A549 (cell line): ENCODE measurements at regions not wholly inside any gene's neighbourhood (a gene's known extent, or its start where the extent isn't known, plus 50 kb on each side); places are given as distances from the start of the nearest gene placed in this dataset.

Experiments
- ATAC-seq, 2 experiments: fragments of 200-7000 bp in 1 of 2; fragments of >200 bp in 1 of 2; cut with Nextera tagmentation in 1 of 2; cut with Tn5 transposase in 1 of 2; 3 replicates each; pipeline versions ENCODE4 v1.8.0 to v1.9.1; 2018 to 2020; ENCODE audit warnings: mild to moderate bottlenecking in 1 of 2, moderate library complexity in 1 of 2
- CTCF ChIA-PET: fragments of 300-600 bp; sonication (Branson Sonifier 250); formaldehyde crosslinking; extraction: SDS; loops from one replicate; lab custom pipeline; 2021; ENCODE audit warnings: antibody characterized with exemption, inconsistent platforms; lab: Yijun Ruan, JAX
- POLR2A ChIA-PET: fragments of 350-600 bp; formaldehyde crosslinking; extraction: SDS; loops from one replicate; lab custom pipeline; 2021; ENCODE audit warnings: antibody characterized with exemption, inconsistent platforms; lab: Yijun Ruan, JAX
- DNase-seq, 2 experiments: peaks; one replicate each; pipeline versions ENCODE4 v3.0.0 to v3.0.0-alpha.2; 2011 to 2016; ENCODE audit warnings: low read depth in 1 of 2, low spot score in 1 of 2
- FAIRE-seq: peaks from 2 replicates; lab custom pipeline; 2011; peaks lifted over from hg19 to GRCh38; lab: Jason Lieb, UNC
- H3K27ac ChIP-seq, 2 experiments: fragments of >200 bp; sonication (Bioruptor Twin); formaldehyde crosslinking; 3 replicates each; pipeline ENCODE4 v1.5.1; 2016 to 2017
- H3K4me1 ChIP-seq: fragments of >200 bp; sonication (Bioruptor Twin); formaldehyde crosslinking; 3 replicates; pipeline ENCODE4 v1.6.1; 2016
- H3K4me2 ChIP-seq: fragments of >200 bp; sonication (Bioruptor Twin); formaldehyde crosslinking; 3 replicates; pipeline ENCODE4 v1.6.1; 2016
- H3K4me3 ChIP-seq: fragments of >200 bp; sonication (Bioruptor Twin); formaldehyde crosslinking; 3 replicates; pipeline ENCODE4 v1.5.1; 2016
- H3K9me3 ChIP-seq: fragments of >200 bp; sonication (Bioruptor Twin); formaldehyde crosslinking; 3 replicates; pipeline ENCODE4 v1.6.1; 2016
- BHLHE40 ChIP-seq: IDR thresholded peaks from 2 replicates; pipeline ENCODE4 v1.6.1; 2012; ENCODE audit warnings: low read depth, low read length, inconsistent platforms
- CBX2 ChIP-seq: fragments of 200-600 bp; sonication (generic); IDR thresholded peaks from 2 replicates; pipeline ENCODE4 v1.6.1; 2016; ENCODE audit warnings: low read depth, mild to moderate bottlenecking, borderline replicate concordance
- EHF ChIP-seq: fragments of 250-450 bp; sonication (Bioruptor Pico); IDR thresholded peaks from 2 replicates; pipeline ENCODE4 v1.5.0; 2020; ENCODE audit warnings: mild to moderate bottlenecking
- ELK1 ChIP-seq: fragments of 150-350 bp; IDR thresholded peaks from 2 replicates; pipeline ENCODE4 v1.6.1; 2014; ENCODE audit warnings: low read depth, mild to moderate bottlenecking, low read length
- FOSB ChIP-seq: fragments of 250-450 bp; sonication (Bioruptor Pico); IDR thresholded peaks from 2 replicates; pipeline ENCODE4 v1.5.0; 2020; ENCODE audit warnings: mild to moderate bottlenecking, moderate library complexity
- HEYL ChIP-seq: fragments of 250-450 bp; sonication (Bioruptor Pico); IDR thresholded peaks from 2 replicates; pipeline ENCODE4 v1.8.0; 2021; ENCODE audit warnings: mild to moderate bottlenecking, moderate library complexity
- HOXA7 ChIP-seq: fragments of 250-450 bp; sonication (Bioruptor Pico); IDR thresholded peaks from 2 replicates; pipeline ENCODE4 v1.5.0; 2020; ENCODE audit warnings: mild to moderate bottlenecking, moderate library complexity
- KDM1A ChIP-seq: fragments of 200-600 bp; sonication (generic); IDR thresholded peaks from 2 replicates; pipeline ENCODE4 v1.6.1; 2016; ENCODE audit warnings: low read depth, mild to moderate bottlenecking
- MAFK ChIP-seq: fragments of 450-650 bp; IDR thresholded peaks from 2 replicates; pipeline ENCODE4 v1.6.1; 2014; ENCODE audit not compliant: partially characterized antibody
- PHF8 ChIP-seq: fragments of 200-600 bp; sonication (generic); IDR thresholded peaks from 2 replicates; pipeline ENCODE4 v1.6.1; 2016; ENCODE audit warnings: low read depth, mild to moderate bottlenecking, antibody characterized with exemption, moderate library complexity, borderline replicate concordance
- RAD21 ChIP-seq, 2 experiments: fragments of >200 bp in 1 of 2; sonication (Bioruptor Twin) in 1 of 2; formaldehyde crosslinking in 1 of 2; IDR thresholded peaks in 1 of 2; conservative IDR thresholded peaks in 1 of 2; 2 replicates in 1 of 2; 3 replicates in 1 of 2; pipeline ENCODE4 v1.6.1; 2012 to 2018; ENCODE audit warnings: inconsistent platforms in 1 of 2
- RFX5 ChIP-seq: fragments of 450-650 bp; IDR thresholded peaks from 2 replicates; pipeline ENCODE4 v1.7.1; 2014; ENCODE audit warnings: antibody characterized with exemption, mild to moderate bottlenecking, moderate library complexity
- RNF2 ChIP-seq: fragments of 200-600 bp; sonication (generic); IDR thresholded peaks from 2 replicates; pipeline ENCODE4 v1.6.1; 2016; ENCODE audit warnings: low read depth, mild to moderate bottlenecking, antibody characterized with exemption, moderate library complexity, borderline replicate concordance
- SMC3 ChIP-seq: fragments of >200 bp; sonication (Bioruptor Twin); formaldehyde crosslinking; IDR thresholded peaks from 3 replicates; pipeline ENCODE4 v1.6.1; 2018; ENCODE audit warnings: inconsistent platforms
- ZC3H11A ChIP-seq: fragments of 450-650 bp; IDR thresholded peaks from 2 replicates; pipeline ENCODE4 v1.6.1; 2014; ENCODE audit warnings: antibody characterized with exemption, mild to moderate bottlenecking
- ZFP36 ChIP-seq: fragments of 450-650 bp; IDR thresholded peaks from 2 replicates; pipeline ENCODE4 v1.6.1; 2014; ENCODE audit warnings: borderline replicate concordance; ENCODE audit not compliant: partially characterized antibody
- ZSCAN20 ChIP-seq: fragments of 250-450 bp; sonication (Bioruptor Pico); IDR thresholded peaks from 2 replicates; pipeline ENCODE4 v1.8.0; 2022; ENCODE audit warnings: mild to moderate bottlenecking, moderate library complexity
- WGBS: methylation state at CpG from one replicate; pipeline ENCODE4 v1.1.6; 2017; ENCODE audit errors: missing lambda C conversion rate; 5-methylcytosine and 5-hydroxymethylcytosine counted together
- TF ChIP-seq, protein P1 (sequence below): fragments of 200-600 bp; sonication (generic); IDR thresholded peaks from 2 replicates; pipeline ENCODE4 v1.6.1; 2016; ENCODE audit warnings: antibody characterized with exemption, mild to moderate bottlenecking, moderate library complexity
- TF ChIP-seq, protein P2 (sequence below): fragments of >200 bp; sonication (Bioruptor Twin); formaldehyde crosslinking; IDR thresholded peaks from 2 replicates; pipeline ENCODE4 v1.6.1; 2016

- TF ChIP-seq RAD21 (conservative IDR thresholded peaks at IDR 0.05 in 1 of 2, IDR thresholded peaks at IDR 0.05 in 1 of 2), result no peak
- no peak for TF ChIP-seq ZC3H11A
- TF ChIP-seq, all 56 proteins: peak for 0
Observed at GRCh38 chr3:124594581-124594980, 135.7 kb upstream of the UMPS start (continued).

GRCh38 chr3:124597273-124597672 lies 133.0 kb upstream of the UMPS start:
- ATAC-seq (no peak), FAIRE-seq (no peak), DNase-seq (no peak)
- Histone ChIP-seq H3K4me1 (peaks cover 7% of the 10 kb centered on the region), H3K9me3 (no peaks in the 10 kb centered on the region), H3K27ac (no peak overlapping the region), H3K4me3 (no peak overlapping the region), H3K4me2 (no peak overlapping the region)
- WGBS, result 55% methylated on average over 3 of the region's 3 CpGs
- TF ChIP-seq, protein P1, sequence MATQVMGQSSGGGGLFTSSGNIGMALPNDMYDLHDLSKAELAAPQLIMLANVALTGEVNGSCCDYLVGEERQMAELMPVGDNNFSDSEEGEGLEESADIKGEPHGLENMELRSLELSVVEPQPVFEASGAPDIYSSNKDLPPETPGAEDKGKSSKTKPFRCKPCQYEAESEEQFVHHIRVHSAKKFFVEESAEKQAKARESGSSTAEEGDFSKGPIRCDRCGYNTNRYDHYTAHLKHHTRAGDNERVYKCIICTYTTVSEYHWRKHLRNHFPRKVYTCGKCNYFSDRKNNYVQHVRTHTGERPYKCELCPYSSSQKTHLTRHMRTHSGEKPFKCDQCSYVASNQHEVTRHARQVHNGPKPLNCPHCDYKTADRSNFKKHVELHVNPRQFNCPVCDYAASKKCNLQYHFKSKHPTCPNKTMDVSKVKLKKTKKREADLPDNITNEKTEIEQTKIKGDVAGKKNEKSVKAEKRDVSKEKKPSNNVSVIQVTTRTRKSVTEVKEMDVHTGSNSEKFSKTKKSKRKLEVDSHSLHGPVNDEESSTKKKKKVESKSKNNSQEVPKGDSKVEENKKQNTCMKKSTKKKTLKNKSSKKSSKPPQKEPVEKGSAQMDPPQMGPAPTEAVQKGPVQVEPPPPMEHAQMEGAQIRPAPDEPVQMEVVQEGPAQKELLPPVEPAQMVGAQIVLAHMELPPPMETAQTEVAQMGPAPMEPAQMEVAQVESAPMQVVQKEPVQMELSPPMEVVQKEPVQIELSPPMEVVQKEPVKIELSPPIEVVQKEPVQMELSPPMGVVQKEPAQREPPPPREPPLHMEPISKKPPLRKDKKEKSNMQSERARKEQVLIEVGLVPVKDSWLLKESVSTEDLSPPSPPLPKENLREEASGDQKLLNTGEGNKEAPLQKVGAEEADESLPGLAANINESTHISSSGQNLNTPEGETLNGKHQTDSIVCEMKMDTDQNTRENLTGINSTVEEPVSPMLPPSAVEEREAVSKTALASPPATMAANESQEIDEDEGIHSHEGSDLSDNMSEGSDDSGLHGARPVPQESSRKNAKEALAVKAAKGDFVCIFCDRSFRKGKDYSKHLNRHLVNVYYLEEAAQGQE, result no peak
- TF ChIP-seq MAFK (no peak), BHLHE40 (no peak), ELK1 (no peak), RAD21 (conservative IDR thresholded peaks at IDR 0.05 in 1 of 2, IDR thresholded peaks at IDR 0.05 in 1 of 2) (no peak)
- ChIA-PET POLR2A (no interaction called here), CTCF (interaction anchor here (1.0 to 1.5 kb wide), 6 partner anchors 9 to 92 kb away, joined by 3 to 7 read pairs (median 4); no protein-coding TSS in a partner anchor)

GRCh38 chr3:124597979-124598378 lies 132.3 kb upstream of the UMPS start:
- FAIRE-seq, result no peak
- H3K4me2 ChIP-seq, result no peak overlapping the region
- 52% methylated on average over 3 of the region's 3 CpGs for WGBS
- no peak for ATAC-seq
- TF ChIP-seq EHF (no peak), KDM1A (no peak), PHF8 (no peak), CBX2 (no peak), FOSB (CRISPR knock-in tag) (no peak), SMC3 (no peak), RNF2 (no peak), HEYL (CRISPR knock-in tag) (no peak), BHLHE40 (no peak), ZSCAN20 (CRISPR knock-in tag) (no peak), ZFP36 (no peak), HOXA7 (CRISPR knock-in tag) (no peak), RFX5 (no peak)
- TF ChIP-seq, protein P2, sequence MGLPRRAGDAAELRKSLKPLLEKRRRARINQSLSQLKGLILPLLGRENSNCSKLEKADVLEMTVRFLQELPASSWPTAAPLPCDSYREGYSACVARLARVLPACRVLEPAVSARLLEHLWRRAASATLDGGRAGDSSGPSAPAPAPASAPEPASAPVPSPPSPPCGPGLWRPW, result no peak
- CTCF ChIA-PET, result interaction anchor here (1.0 to 1.5 kb wide), 5 partner anchors 8 to 91 kb away, joined by 3 to 7 read pairs (median 5); no protein-coding TSS in a partner anchor
- no peaks in the 10 kb centered on the region for H3K9me3 ChIP-seq
- no peak overlapping the region for H3K4me3 ChIP-seq
- H3K4me1 ChIP-seq, result peaks cover 7% of the 10 kb centered on the region
- DNase-seq, result no peak
- H3K27ac ChIP-seq, result no peak overlapping the region
- POLR2A ChIA-PET, result no interaction called here
